ENCODE measurements at regions not wholly inside any gene's neighbourhood (a gene's known extent, or its start where the extent isn't known, plus 50 kb on each side); places are given as distances from the start of the nearest gene placed in this dataset.

DNA sequence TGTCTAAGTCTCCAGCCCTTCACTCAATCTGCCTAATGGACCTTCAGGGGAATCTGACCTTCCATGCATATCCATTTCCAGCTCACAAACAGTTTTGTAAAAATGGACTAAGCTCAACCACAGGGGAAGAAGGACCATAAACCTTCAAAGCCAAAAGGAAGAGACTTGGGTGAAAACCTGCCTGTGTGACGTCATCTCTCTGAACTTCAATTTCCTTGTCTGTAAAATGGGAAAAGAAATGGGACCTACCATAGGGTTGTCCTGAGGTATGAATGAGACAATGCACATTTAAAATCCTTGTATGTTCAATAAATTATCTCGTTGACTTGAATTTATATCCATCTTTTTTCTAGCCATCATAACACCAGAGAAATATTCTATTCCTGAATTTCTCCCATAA, 370.7 kb downstream of the INSC start:
- no peak for DNase-seq (ENCODE audit: low read depth)

DNA sequence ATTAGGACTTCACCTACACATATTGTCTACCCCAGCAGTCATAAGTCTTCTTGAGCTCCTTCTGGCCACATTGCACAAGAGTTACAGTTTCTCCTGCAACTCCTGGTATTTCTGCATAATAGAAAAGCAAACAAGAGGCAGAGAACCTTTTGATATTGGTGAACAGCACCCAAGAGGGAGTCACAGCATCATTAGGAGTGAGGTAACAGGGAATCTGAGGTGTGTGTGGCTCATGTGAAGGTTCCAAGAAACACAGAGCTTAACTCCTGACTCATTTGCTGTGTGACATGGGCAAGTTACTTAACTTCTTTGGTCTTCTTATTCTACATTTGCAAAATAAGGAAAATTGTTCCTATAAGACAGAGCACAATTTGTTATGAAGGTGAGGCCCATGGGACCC, 374.6 kb downstream of the INSC start:
- no peak for DNase-seq (ENCODE audit: low read depth)

DNA sequence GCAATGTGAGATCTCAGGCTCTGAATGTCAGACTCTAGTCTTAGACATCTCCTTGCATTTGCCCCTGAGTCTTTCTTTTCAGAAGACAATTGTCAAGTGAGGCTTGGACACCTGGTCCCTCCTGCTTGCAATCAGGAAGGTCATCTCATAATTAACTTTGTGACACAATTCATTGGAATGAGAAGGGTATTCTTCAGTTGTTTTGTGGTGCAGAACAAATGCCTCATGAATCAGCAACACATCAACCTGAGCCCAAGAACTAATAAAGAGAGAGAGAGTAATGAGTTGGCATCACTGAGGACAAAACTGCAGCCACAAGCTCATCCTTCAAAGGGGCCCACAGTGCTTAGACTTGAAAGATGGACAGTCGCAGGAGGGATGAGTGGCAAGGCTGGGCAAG, 375.8 kb downstream of the INSC start:
- no peak for DNase-seq (ENCODE audit: low read depth)

DNA sequence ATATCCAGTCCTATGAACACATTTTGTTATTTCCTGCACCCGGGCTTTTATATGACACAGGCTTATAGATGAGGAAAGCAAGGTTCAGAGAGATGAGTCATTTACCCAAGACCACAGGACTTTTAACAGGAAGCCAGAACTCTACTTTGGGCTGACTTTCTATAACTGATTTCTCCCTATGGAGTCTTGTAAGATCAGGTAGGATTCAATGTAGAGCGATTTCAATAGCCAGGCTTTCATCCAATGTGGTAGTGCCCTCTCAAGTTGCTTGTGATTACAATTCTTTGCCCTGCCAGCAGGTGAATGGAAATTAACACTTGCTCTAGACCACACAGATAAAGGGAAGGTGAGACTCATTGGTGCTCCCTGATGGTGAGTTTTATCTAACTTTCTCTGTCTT, 378.3 kb downstream of the INSC start:
- DNase-seq (ENCODE audit: low read depth) = no peak

DNA sequence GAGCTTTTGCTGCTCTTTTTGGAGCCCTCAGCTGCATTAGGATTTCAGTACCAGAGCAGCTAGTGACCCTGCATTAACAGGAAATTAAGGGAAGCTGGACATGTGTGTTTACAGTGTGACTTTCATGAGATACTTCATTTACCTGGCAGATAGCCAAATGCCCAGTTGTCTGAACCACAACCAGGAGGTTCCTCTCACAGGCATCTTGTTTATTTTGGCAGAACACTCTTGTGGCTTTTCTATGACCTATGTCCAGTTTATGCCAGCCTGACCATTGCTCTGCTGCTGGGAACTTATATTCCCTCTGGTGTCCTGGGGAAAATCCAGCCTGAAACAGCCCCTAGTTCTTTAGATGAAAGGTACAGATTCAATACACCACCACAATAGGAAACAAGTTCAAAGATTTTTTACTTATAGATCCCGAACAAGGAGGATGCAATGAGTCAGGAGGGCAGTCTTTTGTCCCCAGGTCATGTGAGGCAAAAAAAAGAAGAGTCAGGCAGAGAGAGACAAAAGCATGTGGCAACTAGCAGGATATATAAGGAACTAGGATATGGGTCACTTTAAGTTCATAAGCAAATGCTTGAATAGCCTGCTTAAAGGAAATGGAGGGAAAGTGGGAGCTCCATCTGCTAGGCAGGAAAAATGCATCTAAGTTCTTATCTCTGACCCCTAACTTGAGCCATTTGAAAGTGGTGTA, 379.3 kb downstream of the INSC start:
- DNase-seq (ENCODE audit: low read depth) = no peak

DNA sequence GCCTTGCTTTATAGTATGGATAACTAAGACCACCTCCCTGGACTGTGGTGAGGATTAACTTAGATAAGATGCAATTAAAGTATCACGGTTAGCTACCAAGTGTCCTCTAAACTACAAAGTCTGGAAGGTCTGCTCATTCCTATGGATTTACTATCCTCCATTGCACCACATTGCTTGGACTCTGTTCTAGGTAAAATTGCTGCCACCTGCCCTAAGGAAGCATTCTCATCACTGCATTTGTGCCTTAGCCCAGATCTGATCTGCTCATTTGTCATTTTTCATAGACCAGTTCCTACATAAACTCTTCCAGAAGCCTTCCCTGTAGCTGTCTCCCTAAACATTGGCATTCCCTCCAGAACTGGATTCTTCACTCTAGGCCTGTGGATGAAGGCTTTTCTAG, 380.0 kb downstream of the INSC start:
- no peak for DNase-seq (ENCODE audit: low read depth)

DNA sequence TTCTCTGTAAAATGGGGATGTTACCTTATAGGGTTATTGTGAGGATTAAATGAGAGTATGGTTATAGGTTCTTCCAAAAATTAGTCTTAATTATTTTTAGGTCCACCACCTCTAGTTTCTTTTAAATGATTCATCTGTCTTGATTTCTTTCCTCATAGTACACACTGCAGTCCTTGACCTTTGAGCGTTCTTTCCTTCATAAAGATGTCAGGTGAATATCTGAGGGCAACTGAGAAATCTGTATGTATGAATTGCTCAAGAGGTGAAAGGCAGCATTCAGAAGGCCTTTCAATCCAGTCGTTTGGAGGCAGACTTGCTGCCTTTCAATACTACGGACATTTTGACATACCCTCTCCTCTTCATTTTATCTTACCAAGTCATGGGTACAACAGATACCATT, 380.7 kb downstream of the INSC start:
- no peak for DNase-seq (ENCODE audit: low read depth)

DNA sequence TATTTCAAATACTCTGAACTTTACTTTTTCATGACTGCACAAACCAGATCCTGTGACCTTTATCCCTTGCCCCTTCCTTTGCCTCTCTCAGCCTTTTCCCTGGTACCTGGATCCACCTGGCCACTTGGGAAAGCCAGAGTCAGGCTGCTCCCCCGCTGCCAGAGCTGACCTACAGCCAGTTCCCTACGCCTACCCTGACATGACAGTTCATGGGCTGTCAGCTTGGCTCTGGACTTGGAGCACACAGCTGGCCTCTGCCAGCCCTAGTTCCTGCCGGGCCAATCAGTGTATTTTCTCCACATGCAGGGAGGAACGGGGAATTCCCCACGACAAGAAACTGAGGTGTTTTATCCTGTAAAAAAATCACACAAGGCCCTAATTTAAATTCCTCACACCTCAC, 382.6 kb downstream of the INSC start:
- no peak for DNase-seq (ENCODE audit: low read depth)

DNA sequence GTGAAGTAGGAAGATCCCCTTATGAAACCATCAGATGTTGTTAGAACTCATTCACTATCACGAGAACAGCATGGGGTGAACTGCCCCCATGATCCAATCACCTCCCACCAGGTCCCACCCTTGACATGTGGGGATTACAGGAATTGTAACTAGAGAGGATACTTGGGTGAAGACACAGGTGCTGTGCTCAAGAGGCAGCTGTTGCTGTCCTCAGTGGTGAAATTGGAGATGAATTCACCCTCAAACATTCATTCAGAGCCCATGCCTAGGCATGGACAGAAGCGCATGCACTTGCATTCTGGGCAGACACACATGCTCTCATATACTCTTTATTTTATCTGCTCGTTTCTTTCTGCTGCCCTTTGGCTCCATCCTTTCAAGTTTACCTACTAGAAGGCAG, 385.0 kb downstream of the INSC start:
- no peak for DNase-seq (ENCODE audit: low read depth)

DNA sequence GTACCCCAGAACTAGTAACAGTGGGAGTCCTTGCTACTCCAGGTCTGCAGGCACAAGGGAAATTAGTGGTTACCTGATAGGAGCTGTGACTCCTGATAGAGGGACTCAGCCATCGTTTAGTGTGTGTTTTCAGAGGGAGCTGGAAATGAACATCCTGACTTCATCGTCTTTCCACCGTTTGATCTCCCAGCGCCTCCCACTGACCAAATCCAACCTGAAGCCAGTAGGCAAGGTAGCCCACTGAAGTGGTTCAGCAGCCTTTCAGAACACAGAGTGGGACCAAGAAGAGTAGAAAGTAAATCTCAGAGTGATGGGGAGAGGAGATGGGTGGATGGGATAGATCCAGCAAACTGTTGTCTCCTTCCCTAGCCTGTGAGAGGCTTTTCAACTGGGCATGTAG, 385.9 kb downstream of the INSC start:
- DNase-seq (ENCODE audit: low read depth) = no peak

DNA sequence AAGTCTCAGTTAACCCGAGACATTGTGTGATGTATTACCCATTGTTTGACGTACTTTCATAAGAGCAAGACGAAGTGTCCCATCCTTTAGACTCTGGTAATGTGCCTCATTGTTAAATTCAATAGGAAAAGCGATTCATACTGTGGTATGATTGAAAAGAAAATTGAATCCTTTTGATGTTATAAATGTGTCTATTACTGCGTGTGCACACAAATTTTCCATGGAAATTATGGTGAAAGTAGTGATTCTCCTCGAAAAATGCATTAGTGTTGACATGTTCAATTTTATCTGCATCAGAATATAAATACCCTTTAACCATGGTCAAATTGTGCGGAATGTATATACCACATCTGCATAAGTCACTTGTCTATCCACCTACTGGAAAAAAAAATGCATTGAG, 386.8 kb downstream of the INSC start:
- no peak for DNase-seq (ENCODE audit: low read depth)

DNA sequence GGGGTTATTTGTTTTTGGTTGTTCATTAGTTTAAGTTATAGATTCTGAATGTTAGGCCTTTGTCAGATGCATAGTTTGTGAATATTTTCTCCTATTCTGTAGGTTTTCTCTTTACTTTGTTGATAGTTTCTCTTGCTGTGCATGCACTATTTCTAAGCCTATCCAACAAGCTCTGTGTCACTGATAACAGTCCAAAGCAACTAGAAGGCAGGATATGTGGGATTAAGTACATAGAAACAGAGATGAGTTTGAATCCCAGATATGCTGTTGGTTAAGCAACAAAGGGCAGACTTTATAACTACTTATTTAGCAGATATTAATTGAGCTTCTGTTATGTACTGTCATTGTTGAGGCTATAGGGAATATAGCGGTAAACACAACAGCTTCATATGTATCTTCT, 390.4 kb downstream of the INSC start:
- DNase-seq (ENCODE audit: low read depth) = no peak

DNA sequence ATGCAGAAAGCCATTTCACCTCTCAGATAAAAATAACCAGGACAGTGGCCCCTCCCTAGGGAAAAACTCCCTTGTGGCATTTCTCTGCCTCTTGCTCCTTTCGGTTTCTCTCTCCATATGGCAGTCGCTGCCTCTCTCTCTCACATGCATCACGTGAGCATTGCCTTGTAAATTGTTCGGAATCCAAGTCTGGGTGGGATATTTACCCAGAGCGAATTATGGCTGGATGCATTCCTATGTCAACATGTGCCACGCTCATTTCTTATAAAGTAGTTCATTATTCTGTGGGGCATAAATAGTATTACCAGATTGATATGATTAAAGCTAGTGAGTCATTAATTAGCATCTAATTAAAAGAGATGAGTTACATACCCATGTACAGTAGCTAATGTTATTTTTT, 392.9 kb downstream of the INSC start:
- no peak for DNase-seq (ENCODE audit: low read depth)

DNA sequence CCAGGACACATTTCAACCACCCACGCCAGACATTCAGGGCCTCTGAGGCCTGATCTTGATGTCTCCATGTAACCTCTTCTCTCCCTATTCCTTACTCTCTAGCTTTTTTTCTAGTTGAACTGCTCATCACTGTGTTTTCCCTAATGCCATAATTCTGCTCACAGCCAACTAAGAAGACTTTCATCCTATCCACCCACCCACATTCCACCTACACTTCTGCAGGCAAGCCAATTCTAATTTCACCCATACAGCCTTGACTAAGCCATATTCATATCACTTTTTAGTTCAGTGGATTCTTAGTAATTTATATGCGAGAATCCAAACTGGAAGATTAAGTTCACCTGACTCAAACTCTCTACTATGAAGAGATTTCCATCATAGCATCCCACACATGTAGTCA, 394.4 kb downstream of the INSC start:
- no peak for DNase-seq (ENCODE audit: low read depth)

DNA sequence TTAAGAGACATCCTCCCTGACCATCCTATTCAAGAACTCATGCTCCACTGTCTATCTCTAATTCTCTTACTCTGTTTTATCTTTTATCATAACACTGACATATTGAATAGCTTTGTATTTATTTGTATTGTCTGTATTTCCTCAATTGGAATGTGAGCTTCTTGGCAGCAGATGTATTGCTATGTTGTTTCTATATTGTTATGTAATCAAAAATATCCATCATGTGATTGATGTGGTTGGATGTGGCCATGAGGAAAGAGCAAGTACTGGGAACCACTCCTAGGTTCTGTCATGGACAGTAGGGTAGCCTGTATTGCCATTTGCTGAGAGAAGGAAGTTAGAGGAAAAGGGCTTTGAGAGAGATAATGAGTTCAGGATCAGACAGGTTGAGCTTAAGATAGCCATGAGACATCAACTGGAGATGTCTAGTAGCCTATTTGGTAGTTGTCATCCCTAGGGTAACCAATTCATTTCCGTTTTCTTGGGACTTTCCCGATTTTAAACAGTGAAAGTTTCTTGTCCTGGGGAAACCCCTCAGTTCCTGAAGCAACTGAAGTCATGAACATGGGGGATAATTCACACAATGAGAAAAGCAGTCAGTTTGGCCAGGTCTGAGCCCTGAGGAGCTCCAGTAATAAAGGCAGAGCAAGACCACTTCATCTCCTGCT, 404.5 kb downstream of the INSC start:
- DNase-seq (ENCODE audit: low read depth) = no peak

DNA sequence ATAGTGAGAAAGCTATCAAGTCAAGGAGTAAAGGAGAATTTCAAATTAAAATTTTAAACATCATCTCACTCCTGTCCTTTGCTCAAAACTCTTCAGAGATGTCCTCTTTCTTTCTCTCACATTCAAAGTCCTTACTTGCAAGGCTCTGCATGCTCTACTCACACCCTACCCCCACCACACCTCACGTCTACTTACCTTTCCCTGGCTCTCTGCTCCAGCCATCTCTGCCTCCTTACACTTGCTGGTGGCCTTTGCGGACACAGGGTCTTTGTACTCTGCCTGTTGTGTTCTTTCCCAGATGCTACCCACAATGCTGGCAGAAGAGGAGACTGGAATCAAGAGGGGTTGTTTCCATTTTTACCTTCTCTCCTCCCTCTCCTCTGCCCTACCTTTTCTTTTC, 405.2 kb downstream of the INSC start:
- DNase-seq (ENCODE audit: low read depth) = no peak

DNA sequence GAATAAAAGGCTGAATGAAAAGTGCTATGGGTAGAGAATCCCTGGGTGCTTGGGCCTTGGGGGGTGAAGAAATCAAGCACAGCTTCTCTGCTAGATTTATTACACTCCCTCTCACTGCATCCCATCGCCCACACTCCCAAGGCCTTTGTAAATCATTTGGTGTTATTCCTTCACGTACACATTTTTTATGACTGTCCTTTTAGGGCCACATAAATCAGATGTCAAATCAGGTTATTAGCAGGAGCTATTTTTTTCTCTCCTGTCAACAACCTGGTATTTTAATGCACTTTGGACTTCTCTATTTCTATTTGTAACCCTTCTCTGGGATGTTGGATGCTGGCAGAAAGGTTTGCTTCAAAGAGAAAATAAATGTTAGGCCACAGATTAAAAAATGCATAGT, 408.8 kb downstream of the INSC start:
- DNase-seq (ENCODE audit: low read depth) = no peak

DNA sequence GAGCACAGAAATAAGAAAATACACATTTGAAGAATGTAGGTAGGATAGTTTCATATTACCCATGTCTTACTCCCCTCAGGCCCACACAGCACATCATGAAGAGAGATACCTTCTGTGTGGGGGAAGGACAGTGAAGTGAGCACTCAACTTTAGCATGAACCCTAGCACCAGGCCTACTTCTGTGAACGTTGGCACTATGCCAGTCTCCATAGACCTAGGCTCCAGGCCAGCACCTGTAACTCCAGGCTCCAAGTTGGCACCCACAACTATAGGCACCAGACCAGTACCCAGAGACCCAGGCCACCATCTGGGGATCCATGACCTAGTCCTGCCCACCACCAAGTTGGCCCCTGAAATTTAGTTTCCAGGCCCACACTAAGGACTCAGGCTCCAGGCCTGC, 410.9 kb downstream of the INSC start:
- no peak for DNase-seq (ENCODE audit: low read depth)

DNA sequence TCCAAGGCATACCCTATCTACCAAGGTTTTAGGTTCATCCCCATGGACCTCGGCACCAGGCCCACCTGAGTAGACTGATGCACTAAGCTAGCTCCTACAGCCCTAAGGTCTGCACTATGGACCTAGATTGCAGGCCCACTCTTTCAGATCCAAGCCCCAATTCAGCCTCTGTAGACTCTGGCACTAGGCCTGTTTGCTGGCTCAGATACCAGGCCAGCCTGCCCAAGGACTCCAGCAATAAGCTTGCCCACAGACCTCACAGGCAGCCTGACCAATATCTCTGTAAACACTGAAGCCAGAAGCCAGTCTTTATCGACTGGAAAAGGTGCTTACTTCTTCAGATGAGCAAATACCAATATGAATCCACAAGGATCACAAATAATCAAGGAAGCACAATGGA, 411.3 kb downstream of the INSC start:
- DNase-seq (ENCODE audit: low read depth) = no peak

DNA sequence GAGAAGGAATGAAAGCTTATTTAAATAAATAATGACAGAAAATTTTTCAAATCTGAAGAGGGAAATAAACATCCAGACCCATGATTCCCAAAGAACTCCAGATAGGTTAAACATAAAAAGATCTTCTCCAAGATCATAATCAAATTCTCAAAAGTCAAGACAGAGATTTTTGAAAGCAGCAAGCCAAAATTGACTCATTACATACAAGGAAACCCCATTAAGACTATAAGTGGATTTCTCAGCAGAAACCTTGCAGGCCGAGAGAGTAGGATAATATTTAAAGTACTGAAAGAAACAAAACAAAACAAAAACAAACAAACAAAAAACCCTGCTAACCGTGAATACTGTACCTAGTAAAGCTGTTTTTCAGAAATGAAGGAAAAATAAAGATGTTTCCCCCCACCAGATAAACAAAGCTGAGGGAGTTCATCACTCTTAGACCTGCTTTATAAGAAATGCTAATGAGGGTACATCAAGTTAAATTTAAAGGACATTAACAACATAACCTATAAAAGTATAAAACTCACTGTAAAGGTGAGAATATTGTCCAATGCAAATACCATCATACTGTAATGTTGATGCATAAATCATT, 412.2 kb downstream of the INSC start:
- no peak for DNase-seq (ENCODE audit: low read depth)

DNA sequence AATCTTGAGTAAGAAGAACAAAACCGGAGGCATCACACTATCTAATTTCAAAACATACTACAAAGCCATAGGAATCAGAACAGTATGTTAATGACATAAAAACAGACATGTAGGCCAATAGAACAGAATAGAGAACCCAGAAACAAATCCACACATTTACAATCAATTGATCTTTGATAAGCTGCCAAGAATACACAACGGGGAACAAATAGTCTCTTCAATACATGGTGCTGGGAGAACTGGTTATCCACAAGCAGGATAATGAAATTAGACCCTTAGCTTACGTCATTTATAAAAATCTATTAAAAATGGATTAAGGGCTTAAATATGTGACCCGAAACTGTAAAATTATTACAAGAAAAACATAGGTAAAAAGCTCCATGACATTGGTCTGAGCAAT, 417.7 kb downstream of the INSC start:
- DNase-seq (ENCODE audit: low read depth) = no peak

DNA sequence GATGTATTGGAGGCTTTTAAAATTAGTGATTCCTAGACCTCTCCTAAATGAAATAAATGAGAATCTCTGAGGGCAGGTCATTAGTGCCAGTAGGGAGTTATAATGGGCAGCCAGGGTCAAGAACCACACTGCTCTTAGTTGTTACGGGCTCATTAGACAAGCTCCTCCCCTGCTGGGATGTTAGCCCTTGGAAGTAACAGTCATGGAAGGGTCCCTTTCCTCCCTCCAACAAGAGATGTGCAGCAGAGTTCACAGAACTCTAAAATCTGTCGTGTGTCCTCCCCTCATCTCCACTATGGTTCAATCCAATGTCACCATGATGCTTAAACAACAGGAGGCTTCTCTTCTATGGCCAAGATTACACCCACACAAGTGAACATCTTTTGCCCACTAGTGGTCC, 419.5 kb downstream of the INSC start:
- DNase-seq (ENCODE audit: low read depth) = no peak

DNA sequence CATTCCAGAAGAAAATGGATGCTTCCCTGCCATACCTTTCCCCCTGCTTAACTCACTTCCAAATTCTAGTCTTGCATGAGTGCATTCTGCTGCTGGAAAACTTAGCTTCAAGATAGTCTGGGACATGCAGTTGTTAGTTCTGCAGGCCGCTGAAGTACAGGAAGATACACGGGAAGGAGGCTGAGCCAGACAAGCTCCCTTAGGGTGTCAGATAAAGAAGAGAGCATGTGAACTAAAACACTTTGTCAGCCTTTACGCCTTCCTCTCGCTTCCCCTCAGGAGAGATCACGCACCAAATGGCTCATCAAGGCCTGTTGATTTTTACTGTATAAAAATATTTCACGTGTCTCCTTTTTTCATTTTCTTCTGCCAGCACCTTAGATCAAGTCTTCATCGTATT, 420.7 kb downstream of the INSC start:
- no peak for DNase-seq (ENCODE audit: low read depth)

DNA sequence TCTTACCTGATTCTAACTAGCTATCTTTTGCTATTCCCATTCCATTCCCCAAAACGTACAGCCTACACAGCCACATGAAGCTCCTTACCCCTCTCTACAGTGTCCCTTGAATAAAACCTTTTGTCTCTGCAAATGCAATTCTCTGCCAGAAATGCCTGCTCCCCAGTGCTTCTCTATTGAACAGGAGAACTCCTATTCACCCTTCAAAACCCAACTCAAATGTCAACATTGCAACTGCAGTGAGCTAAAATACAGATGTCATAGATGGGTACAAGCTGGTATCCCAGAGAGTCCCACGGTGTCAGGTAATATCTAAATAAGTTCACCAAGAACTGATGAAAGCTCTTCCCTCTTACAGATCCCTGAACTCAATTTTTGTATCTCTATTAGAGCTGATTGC, 421.7 kb downstream of the INSC start:
- DNase-seq (ENCODE audit: low read depth) = no peak

Measured in stimulated activated CD8-positive, alpha-beta memory T cell treated with anti-CD3 and anti-CD28 coated beads, Interleukin-4, amount 100 ng/mL, for 24 hours (primary cell).